Activated CD4-positive, alpha-beta T cell treated with anti-CD3 and anti-CD28 coated beads, Interleukin-2, amount 10 ng/mL, durations not matched to agents 7 days and 5 days (primary cell): ENCODE measurements at regions not wholly inside any gene's neighbourhood (a gene's known extent, or its start where the extent isn't known, plus 50 kb on each side); places are given as distances from the start of the nearest gene placed in this dataset.

Source experiments
- CTCF ChIA-PET: fragments of 350-600 bp; sonication (Branson Sonifier 250); formaldehyde crosslinking; loops from one replicate; lab custom pipeline; 2021; ENCODE audit warnings: antibody characterized with exemption; lab: Charles Lee
- POLR2A ChIA-PET: fragments of 350-600 bp; sonication (Branson Sonifier 250); formaldehyde crosslinking; loops from one replicate; lab custom pipeline; 2021; ENCODE audit warnings: antibody characterized with exemption; lab: Charles Lee
- DNase-seq: peaks from one replicate; pipeline ENCODE4 v3.0.0-alpha.2; 2020
- H3K27ac Mint-ChIP-seq: one replicate; pipeline ENCODE4 v1.8.0; 2021; ENCODE audit warnings: mild to moderate bottlenecking, moderate library complexity, mixed read lengths
- H3K27me3 Mint-ChIP-seq: one replicate; pipeline ENCODE4 v1.8.0; 2021; ENCODE audit warnings: mixed read lengths
- H3K36me3 Mint-ChIP-seq: one replicate; pipeline ENCODE4 v1.8.0; 2021; ENCODE audit warnings: low read depth, mixed read lengths
- H3K4me1 Mint-ChIP-seq: one replicate; pipeline ENCODE4 v1.8.0; 2021; ENCODE audit warnings: mixed read lengths
- H3K4me3 Mint-ChIP-seq: one replicate; pipeline ENCODE4 v1.8.0; 2021; ENCODE audit warnings: mild to moderate bottlenecking, moderate library complexity, mixed read lengths
- H3K9me3 Mint-ChIP-seq: one replicate; pipeline ENCODE4 v1.8.0; 2021; ENCODE audit warnings: mixed read lengths

- Mint-ChIP-seq H3K36me3 (no peaks in the 10 kb centered on the region), H3K27me3 (no peaks in the 10 kb centered on the region), H3K9me3 (no peaks in the 10 kb centered on the region), H3K27ac (no peak overlapping the region), H3K4me3 (no peak overlapping the region), H3K4me1 (no peaks in the 10 kb centered on the region)
- ChIA-PET POLR2A (no interaction called here), CTCF (no interaction called here)
- DNase-seq: no peak
Measured at GRCh38 chr9:108245901-108246300, 609.9 kb downstream of the ACTL7B start.

DNA sequence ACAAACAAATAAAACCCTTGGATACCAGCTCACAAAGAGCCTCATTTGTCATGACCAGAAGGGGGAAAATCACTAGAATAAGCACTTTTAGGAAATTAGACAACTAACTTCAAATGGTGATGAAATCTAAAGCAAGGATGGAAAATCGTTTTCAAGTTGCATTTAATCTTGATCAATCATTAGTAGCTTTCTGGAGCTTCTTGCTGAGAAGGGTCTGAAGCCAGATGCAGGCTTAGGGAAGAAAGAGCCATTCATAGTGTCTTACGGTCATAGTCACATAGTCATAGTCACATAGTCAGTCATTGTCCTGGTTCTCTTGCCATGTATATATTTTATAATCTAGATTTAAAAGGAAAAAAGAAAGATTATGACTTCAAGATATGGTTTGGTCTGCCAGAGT is 610.5 kb downstream of the ACTL7B start:
- no peaks in the 10 kb centered on the region for H3K9me3 Mint-ChIP-seq
- H3K4me3 Mint-ChIP-seq: no peak overlapping the region
- no peak overlapping the region for H3K27ac Mint-ChIP-seq
- H3K36me3 Mint-ChIP-seq: no peaks in the 10 kb centered on the region
- H3K4me1 Mint-ChIP-seq: no peaks in the 10 kb centered on the region
- ChIA-PET POLR2A (no interaction called here), CTCF (no interaction called here)
- H3K27me3 Mint-ChIP-seq: no peaks in the 10 kb centered on the region
- DNase-seq: no peak

- CTCF ChIA-PET: no interaction called here
Measured at GRCh38 chr9:108244686-108245085, 611.1 kb downstream of the ACTL7B start.

DNA sequence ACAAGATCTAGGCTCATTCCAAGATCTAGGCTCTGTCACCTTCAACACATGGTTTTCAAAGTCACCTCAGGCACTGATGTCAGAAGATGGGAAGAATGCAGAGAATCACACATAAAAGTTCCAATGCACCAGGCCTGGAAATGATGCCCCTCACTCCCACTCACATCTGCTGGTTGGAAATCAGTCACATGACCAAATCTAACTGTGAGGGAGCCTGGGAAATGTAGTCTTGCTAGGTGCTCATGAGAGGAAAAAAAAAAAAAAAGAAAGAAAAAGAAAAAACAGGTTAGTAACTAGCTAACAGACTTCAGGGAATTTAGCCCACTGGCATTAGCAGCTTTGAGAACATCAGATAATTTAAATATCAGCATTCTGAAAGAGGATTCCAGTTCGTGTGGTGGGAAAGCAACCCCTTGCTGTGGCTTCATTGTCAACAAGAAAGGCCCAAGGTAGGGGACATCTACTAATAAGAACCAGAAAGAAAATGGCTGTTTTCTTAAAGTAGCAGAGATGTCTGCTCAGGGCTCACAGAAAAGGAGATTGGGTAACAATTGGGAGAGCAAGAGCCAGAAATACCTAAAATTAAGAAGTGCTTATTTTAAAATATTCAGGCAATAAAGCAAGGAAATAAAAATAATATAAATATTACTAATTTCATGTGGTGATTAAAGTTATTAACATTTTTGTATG is 614.3 kb downstream of the ACTL7B start:
- no peak for DNase-seq
- Mint-ChIP-seq H3K4me3 (no peak overlapping the region), H3K27ac (no peak overlapping the region), H3K4me1 (no peaks in the 10 kb centered on the region), H3K36me3 (no peaks in the 10 kb centered on the region), H3K27me3 (no peaks in the 10 kb centered on the region), H3K9me3 (no peaks in the 10 kb centered on the region)
- ChIA-PET CTCF (no interaction called here), POLR2A (no interaction called here)

More at GRCh38 chr9:108244686-108245085, 611.1 kb downstream of the ACTL7B start:
- no peak for DNase-seq
- POLR2A ChIA-PET: no interaction called here
- Mint-ChIP-seq H3K36me3 (no peaks in the 10 kb centered on the region), H3K4me3 (no peak overlapping the region), H3K9me3 (no peaks in the 10 kb centered on the region), H3K27me3 (no peaks in the 10 kb centered on the region), H3K4me1 (no peaks in the 10 kb centered on the region), H3K27ac (no peak overlapping the region)

DNA sequence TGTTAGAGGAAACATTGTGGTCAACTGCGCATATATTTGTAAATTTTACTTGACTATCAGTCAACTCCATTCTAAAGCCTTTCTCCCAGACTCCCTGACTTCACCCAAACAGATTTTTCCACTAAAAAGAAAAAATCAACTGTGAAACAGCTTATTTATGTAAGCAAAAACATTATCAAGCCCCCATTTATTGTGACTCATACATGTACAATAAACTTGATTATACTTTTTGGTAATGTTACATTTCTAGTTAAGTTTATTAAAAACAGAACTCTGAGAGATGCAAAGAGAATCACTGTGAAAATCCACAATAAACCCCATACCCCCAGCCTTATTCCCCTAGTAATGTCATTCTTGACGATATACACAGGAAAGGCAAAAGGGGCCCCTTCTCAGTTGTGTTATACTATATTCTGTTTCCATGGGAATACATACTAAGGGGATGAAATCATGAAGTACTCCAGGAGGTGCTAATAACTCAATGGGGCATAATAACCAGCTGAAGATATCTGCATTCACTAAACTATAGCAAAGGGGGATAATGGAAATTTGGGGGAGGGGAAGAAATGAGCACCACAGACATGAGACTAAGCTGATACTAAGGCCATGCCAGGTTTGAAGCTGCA is 616.0 kb downstream of the ACTL7B start:
- Mint-ChIP-seq H3K36me3 (no peaks in the 10 kb centered on the region), H3K27ac (no peak overlapping the region), H3K4me3 (no peak overlapping the region), H3K27me3 (no peaks in the 10 kb centered on the region), H3K9me3 (no peaks in the 10 kb centered on the region), H3K4me1 (no peaks in the 10 kb centered on the region)
- DNase-seq: no peak
- ChIA-PET CTCF (no interaction called here), POLR2A (no interaction called here)

GRCh38 chr9:108235609-108236008 is 620.2 kb downstream of the ACTL7B start:
- no peak for DNase-seq
- Mint-ChIP-seq H3K27me3 (no peaks in the 10 kb centered on the region), H3K36me3 (no peaks in the 10 kb centered on the region), H3K9me3 (no peaks in the 10 kb centered on the region), H3K4me1 (no peaks in the 10 kb centered on the region), H3K4me3 (no peak overlapping the region), H3K27ac (no peak overlapping the region)
- POLR2A ChIA-PET: no interaction called here
- CTCF ChIA-PET: no interaction called here

DNA sequence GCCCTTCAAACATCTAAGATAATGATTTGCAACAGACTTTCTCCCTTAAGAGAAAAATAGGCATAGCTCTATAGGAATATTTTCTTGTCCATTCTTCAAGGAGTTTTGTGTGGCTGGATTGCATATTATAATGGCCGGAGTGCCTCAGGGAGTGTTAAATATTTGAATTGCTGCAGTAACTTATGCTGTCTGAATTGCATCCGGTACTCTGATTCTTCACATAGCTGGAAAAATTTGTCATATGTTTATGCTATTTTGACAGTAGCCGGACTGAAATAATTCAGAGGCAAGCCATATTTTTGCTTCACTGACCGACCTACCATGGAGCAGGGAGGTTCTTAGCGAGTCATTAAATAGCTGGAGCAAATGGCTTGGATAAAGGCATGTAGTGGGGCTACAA is 621.0 kb downstream of the ACTL7B start:
- no peak overlapping the region for H3K4me3 Mint-ChIP-seq
- H3K27me3 Mint-ChIP-seq: no peaks in the 10 kb centered on the region
- ChIA-PET CTCF (no interaction called here), POLR2A (no interaction called here)
- no peak overlapping the region for H3K27ac Mint-ChIP-seq
- H3K36me3 Mint-ChIP-seq: no peaks in the 10 kb centered on the region
- H3K9me3 Mint-ChIP-seq: no peaks in the 10 kb centered on the region
- no peak for DNase-seq
- no peaks in the 10 kb centered on the region for H3K4me1 Mint-ChIP-seq

GRCh38 chr9:108225149-108225800 is 630.5 kb downstream of the ACTL7B start:
- H3K4me3 Mint-ChIP-seq: no peak overlapping the region
- POLR2A ChIA-PET: no interaction called here
- CTCF ChIA-PET: no interaction called here
- H3K27me3 Mint-ChIP-seq: no peaks in the 10 kb centered on the region
- H3K27ac Mint-ChIP-seq: no peak overlapping the region
- no peaks in the 10 kb centered on the region for H3K36me3 Mint-ChIP-seq
- H3K4me1 Mint-ChIP-seq: no peaks in the 10 kb centered on the region
- no peak for DNase-seq
- peaks cover 4% of the 10 kb centered on the region for H3K9me3 Mint-ChIP-seq

GRCh38 chr9:108224716-108225115 is 631.1 kb downstream of the ACTL7B start:
- no peaks in the 10 kb centered on the region for H3K4me1 Mint-ChIP-seq
- POLR2A ChIA-PET: no interaction called here
- CTCF ChIA-PET: no interaction called here
- no peaks in the 10 kb centered on the region for H3K27me3 Mint-ChIP-seq
- no peak for DNase-seq
- peaks cover 6% of the 10 kb centered on the region for H3K9me3 Mint-ChIP-seq
- no peak overlapping the region for H3K27ac Mint-ChIP-seq
- H3K4me3 Mint-ChIP-seq: no peak overlapping the region
- H3K36me3 Mint-ChIP-seq: no peaks in the 10 kb centered on the region

GRCh38 chr9:108219664-108220063 is 636.1 kb downstream of the ACTL7B start:
- Mint-ChIP-seq H3K4me3 (no peak overlapping the region), H3K27me3 (no peaks in the 10 kb centered on the region), H3K27ac (no peak overlapping the region), H3K9me3 (peaks cover 3% of the 10 kb centered on the region), H3K36me3 (no peaks in the 10 kb centered on the region), H3K4me1 (no peaks in the 10 kb centered on the region)
- ChIA-PET POLR2A (no interaction called here), CTCF (no interaction called here)
- no peak for DNase-seq

- Mint-ChIP-seq H3K4me1 (no peaks in the 10 kb centered on the region), H3K9me3 (peaks cover 3% of the 10 kb centered on the region), H3K4me3 (no peak overlapping the region), H3K27me3 (no peaks in the 10 kb centered on the region), H3K27ac (no peak overlapping the region), H3K36me3 (no peaks in the 10 kb centered on the region)
- DNase-seq: no peak
- POLR2A ChIA-PET: no interaction called here
- CTCF ChIA-PET: no interaction called here
Measured at GRCh38 chr9:108217431-108218349, 638.1 kb downstream of the ACTL7B start.

DNA sequence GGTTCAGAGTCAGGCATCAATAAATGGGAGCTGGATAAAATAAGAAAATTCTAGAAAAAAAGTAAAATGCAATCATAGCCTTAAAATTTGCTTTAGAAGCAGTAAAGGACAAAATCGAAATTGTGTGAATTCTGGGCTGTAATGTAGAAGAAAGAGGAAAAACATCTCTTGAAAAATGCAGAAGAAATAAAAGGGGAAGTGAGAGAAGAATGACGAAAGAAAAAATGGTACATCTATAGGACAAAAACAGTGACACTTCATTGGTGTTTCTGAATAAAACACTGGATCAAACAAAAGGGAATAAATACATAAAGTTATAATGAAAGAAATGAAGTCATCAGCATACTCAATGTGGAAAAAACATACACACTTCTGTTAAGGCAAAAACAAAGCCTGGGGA is 642.3 kb downstream of the ACTL7B start:
- Mint-ChIP-seq H3K4me3 (no peak overlapping the region), H3K27ac (no peak overlapping the region)

DNA sequence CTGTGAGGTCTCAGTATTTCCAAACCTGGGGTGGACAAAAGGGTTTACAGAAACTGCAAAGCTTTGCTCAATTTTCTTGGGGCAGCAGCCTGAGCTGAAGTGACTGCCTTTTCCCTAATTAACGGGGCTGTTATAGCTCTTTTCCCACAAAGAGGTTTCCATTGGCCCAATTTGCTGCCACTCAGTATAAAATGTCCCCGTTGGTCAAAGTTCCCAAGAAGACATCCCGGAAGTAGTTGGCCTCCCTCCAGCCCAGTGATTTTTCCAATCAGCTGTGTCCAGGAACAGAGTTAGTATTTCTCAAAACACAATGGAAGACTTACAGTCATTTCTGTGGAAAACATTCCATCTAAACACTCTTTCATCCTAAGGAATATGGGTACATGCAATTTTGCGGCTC is 643.6 kb downstream of the ACTL7B start:
- CTCF ChIA-PET: no interaction called here
- Mint-ChIP-seq H3K27ac (no peak overlapping the region), H3K9me3 (no peaks in the 10 kb centered on the region), H3K36me3 (no peaks in the 10 kb centered on the region), H3K4me3 (no peak overlapping the region), H3K4me1 (no peaks in the 10 kb centered on the region), H3K27me3 (no peaks in the 10 kb centered on the region)
- DNase-seq: no peak
- POLR2A ChIA-PET: no interaction called here

More for the DNA sequence above, 642.3 kb downstream of the ACTL7B start:
- Mint-ChIP-seq H3K9me3 (no peaks in the 10 kb centered on the region), H3K27me3 (no peaks in the 10 kb centered on the region), H3K4me1 (no peaks in the 10 kb centered on the region), H3K36me3 (no peaks in the 10 kb centered on the region)
- ChIA-PET POLR2A (no interaction called here), CTCF (interaction anchor here (0.7 kb wide), 1 partner anchor 165 kb away, joined by 3 read pairs; no protein-coding TSS in a partner anchor)
- no peak for DNase-seq
